ENCODE measurements at regions not wholly inside any gene's neighbourhood (a gene's known extent, or its start where the extent isn't known, plus 50 kb on each side); places are given as distances from the start of the nearest gene placed in this dataset.

- DNase-seq, result no peak
Measured at GRCh38 chr16:56087626-56088025, 103.7 kb upstream of the GNAO1 start.

GRCh38 chr16:56081371-56081770, 109.9 kb upstream of the GNAO1 start:
- DNase-seq, result no peak

GRCh38 chr16:56075732-56076388, 115.4 kb upstream of the GNAO1 start:
- no peak for DNase-seq

DNA sequence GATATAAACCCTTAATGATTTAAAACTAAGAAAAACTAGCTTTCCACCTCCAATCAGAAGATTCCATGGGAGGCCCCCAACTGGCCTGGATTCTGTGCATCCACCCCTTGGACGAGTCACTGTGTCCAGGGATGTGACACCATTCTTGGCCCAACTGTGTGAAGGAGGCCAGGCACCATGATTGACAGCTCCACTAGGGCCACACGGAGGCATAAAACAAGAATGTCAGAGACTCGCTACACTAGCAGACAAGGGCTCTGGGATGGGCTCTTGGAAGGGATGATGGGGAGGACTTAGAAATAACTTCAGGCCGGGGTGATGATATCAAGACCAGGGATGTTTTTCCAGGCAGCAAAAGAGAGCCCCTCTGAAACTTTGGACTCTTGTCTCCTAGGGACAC, 117.8 kb upstream of the GNAO1 start:
- no peak for DNase-seq

DNA sequence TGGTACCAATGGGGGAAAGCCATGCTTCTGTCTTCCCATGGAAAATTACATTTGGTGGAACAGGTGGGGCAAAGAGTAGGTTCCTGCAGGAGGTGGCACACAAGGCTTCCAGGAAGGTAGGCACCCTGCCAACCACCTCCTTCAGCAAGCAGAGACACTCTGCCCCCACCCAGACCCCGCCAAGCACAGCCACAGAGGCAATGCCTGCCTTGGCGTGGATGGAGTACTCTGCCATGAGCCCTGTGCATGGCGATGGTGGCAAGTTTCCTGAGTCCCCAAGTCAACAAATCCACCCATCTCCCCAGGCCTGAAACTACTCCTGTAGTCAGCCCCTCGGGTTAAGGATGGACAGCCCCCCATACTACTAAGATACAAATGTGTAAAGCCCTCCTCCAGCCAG, 119.2 kb upstream of the GNAO1 start:
- DNase-seq, result no peak

DNA sequence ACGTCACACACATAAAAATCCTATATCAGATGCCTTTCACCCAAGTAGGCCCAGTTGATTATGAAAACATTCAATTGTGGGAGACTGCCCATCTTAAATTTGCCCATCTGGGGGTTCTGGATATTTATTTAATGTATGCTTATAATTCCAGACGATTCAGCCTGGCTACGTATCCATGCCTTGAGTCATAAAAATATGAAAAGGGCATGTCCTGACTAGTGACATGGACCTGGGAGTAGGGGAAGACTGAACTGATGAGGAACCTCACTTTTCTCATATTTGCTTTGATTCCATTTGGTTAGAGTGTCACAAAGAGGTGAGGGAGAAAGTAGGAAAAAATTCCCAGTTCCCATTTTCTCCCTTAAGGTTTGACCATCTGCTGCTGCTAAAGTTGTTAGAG, 122.5 kb upstream of the GNAO1 start:
- no peak for DNase-seq

DNA sequence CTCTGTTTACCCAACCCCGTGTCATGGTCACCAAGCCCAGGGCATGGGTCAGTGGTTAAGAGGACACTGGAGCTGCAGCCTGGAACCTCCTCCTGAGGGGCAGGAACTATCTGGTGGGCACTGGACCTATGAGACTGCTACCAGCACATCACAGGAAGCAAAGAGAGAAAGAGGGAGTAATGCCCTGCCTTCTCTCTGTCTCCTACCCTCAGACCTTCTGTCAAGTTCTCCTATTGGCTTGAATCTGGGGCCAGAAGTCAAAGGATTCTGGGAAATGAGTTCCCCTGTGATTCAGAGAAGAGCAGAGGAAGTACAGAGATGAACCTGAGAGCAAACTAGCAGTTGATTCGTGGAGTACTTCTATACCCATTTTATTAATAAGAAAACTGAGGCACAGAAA, 123.0 kb upstream of the GNAO1 start:
- no peak for DNase-seq

GRCh38 chr16:56067406-56067805, 123.9 kb upstream of the GNAO1 start:
- DNase-seq, result no peak

GRCh38 chr16:56066617-56067016, 124.7 kb upstream of the GNAO1 start:
- DNase-seq, result no peak

GRCh38 chr16:56063111-56063510, 128.2 kb upstream of the GNAO1 start:
- no peak for DNase-seq

- no peak for DNase-seq
Measured at GRCh38 chr16:56057151-56057550, 134.1 kb upstream of the GNAO1 start.

DNA sequence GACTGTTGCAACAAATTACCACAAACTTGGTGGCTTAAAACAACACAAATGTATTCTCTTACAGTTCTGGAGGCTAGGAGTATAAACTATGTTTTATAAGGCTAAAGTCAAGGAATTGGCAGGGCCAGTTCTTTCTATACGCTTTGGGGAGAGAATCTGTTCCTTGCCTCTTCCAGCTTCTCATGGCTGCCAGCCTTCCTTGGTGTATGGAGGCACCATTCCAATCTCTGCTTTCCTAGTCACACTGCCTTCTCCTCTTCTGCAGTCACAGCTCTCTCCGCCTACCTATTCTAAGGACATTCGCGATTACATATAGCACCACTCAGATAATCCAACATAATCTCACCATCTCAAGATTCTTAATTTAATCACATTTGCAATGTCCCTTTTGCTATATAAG, 140.4 kb upstream of the GNAO1 start:
- DNase-seq, result no peak

DNA sequence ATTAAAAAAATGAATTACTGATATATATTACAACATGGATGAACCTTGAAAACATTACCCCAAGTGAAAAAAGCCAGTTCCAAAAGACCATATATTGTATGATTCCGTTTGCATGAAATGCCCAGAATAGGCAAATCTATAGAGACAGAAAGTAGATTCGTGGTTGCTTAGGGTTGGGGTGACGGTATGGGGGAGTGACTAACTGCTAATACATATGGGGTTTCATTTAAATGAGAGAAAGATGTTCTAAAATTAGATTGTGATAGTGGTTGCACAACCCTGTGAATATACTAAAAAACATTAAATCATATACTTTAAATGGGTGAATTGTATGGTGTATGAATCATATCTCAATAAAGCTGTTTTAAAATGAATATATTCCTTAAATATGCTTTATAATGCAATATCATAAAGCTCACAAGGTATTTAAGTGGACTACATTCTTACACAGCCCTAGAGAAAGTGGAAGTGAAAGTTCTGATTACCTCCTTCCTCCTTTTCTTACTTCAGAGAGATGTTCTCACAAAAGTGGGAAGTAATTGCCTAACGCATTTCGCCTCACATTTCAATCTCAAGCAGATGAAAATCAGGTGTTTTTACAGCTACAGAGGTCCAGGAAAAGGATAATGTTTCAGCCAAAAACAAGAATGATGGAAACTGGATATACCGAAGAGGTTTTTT, 142.7 kb upstream of the GNAO1 start:
- DNase-seq, result no peak

DNA sequence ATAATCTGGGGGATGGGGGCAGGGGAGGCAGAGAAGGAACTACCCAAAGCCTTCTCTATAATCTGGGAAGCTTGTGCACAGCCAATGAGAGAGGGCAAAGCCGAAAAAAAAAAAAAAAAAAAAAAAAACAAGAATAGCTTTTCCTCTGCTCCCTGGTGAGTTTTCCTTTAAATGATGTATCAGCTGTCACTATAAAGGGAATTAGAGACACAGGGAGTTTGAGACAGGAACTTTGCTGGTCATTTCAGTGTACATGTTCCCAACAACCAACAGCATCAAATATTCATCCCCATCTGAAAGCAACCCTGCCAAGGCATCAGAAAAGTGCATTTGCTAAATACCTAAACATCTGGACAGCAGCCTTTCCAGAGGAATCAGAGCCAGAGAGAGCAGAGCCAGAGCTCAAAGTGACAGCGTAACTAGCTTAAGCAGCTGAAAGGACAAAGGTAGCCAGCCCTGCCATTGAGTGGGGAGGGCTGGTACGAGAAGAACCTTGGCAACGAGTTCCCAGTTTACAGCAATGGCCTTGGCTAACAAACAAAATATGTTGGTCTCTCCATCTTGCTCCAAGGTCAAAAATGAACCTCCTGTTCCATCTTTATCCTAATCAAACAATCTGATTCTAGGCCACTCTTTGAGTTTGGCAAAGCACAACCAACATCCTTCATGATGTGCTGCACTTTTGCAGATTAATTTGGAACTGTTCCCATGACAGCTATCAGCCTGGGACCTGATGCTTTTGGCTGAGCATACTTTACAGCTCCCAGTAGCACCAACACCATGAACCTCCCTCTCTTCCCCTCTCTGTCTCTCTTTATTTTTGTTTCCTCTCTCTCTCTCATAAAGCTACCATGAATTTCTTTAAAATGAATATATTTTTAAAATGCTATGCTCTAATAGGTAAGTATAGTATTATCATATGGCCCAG, 143.7 kb upstream of the GNAO1 start:
- DNase-seq, result no peak

DNA sequence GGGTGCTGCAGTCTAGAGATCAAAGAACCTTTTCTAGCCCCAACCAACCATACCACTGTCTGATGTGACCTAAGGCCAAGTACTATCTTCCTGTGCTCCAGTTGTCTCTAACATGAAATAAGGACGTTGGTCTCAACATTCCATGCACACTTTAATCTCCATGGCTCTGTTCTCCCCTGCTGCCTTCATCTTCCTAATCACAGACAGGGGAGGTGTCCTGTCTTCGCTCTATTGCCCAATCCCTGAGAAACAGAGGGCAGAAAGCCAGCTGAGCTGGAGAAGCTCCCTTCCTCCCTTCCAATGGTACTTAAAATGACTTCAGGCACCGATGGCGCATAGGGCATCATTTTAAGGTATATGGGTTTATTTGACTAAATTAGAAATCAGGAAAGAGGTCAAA, 148.9 kb upstream of the GNAO1 start:
- no peak for DNase-seq

DNA sequence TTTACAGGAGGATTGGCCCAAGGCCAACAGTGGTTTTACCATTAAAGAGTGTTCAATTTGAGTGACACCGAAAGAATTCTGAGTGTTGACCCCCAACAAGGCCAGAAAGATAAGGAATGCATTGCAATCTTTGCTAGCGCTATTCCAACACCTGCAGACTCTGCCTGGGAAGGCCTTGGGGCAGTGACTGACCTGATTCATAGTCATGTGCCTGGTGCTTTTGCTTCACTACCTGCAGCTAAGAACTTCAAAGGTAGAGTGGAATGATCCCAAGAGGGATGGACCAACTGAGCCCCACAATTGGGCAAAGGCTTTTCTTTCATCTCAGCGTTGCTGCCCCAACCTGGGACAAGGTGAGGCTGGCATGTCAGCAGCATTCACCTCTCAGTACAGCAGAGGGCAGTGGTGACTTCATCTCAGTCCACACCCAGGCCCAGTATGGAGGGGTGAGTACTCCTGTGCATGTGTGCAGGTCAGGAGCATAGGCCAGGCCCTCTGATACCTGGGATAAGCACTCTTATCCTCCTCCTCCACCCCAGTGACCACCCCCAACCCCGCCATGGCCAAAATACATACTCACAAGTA, 149.6 kb upstream of the GNAO1 start:
- no peak for DNase-seq

GRCh38 chr16:56038564-56039098, 152.7 kb upstream of the GNAO1 start:
- DNase-seq, result no peak

GRCh38 chr16:56032072-56032471, 156.9 kb upstream of the CES5A start:
- no peak for DNase-seq

DNA sequence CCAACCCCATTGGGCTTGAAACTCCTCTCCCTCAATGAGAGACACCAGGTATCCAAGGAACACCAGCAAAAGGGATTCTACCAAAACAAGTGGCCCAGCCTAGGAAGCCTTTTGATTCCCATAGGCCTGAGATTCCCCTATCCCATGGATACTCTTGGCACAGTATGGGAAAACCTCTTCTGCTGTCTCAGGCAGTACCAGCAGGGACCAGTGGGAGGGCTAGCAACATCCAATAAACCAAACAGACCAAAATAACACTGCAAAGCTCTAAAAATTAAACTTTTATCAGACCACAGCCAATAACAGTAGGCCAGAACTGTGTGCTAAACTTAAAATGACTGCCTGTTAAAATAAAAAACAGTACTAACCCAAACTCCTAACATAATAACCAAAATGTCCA, 153.9 kb upstream of the CES5A start:
- no peak for DNase-seq

DNA sequence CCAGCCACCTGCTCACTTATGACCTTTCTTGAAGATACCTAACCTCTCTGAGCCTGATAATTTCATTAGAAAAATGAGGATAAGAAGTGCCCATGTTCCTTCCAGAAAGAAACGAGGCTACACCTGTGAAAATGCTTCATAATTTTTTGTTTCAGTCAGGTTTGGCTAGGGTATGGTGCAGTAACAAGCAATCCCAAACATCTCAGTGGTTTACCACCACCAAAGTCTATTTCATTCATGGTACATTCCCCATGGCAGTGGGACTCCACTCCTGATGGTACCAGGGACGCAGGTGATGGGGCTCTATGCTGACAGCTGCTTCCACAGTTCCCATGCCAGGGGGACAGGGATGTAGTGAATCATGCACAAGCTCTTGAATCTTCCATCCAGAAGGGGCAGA, 147.6 kb upstream of the CES5A start:
- DNase-seq, result no peak

DNA sequence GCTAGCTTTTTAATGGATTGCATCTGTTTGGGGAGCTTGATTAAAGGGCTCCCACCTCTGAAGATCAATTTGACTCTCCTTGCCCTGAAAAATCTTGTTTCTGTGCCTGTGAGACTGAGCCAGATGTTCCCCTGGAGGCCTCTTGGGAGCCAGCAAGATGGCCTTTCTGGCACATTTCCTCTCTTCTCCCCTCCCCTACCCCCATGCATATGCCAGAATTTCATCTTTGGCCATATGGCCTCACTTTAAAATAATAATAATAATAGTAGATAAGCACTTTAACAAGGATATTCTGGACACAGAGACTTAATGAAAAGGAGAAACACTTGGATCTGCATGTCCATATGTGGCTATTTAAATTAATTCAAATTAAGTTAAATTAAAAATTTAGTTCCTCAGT, 144.1 kb upstream of the CES5A start:
- no peak for DNase-seq

DNA sequence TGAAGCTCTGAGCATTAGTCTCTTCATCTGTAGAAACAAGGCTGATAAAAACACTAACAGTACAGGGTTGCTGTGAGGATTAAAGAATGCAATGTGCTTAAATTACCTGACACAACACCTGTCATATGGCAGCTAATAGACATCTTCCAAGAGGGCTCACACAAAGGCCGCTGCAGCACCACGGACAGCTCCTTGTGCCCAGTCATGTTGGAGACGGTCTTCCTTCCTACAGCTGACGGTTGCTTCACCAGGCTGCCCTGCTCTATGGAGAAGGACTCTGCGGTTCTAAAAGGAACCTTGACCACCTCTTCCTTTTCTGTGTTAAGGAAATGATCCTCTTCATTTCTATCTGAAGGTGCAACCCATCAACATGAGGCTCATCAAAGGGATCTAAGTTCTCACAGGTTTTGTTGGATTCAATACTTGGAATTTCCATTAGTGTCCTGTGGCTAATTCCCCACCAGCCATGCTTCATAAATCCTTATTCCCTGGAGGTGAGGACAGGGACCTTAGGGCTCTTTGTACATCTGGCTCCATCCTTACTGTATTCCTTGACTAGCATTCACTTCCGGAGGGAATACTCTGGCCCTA, 138.9 kb upstream of the CES5A start:
- no peak for DNase-seq

DNA sequence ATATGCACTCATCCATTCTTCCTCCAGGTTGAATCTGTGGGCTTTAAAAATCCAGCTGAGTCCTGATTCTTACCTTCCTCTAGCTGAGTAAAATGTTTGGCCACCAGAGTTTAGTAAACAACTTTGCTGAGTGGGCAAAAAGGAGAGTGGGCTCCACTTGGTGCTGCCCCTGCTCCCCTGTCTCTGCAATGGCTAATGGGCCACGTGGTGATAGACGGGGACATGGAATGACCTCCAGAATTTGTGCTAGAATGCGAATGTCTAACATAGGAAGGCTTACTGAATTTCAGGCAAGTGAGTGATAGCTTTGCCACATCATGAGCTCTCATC, 137.3 kb upstream of the CES5A start:
- no peak for DNase-seq
